ENCODE measurements at regions not wholly inside any gene's neighbourhood (a gene's known extent, or its start where the extent isn't known, plus 50 kb on each side); places are given as distances from the start of the nearest gene placed in this dataset.

- TF ChIP-seq EZH2phosphoT487 (IDR thresholded peaks at IDR 0.05; ENCODE audit: insufficient read depth, low read depth) (no peak), EZH2 (IDR thresholded peaks at IDR 0.05; ENCODE audit: insufficient read depth, poor library complexity, severe bottlenecking) (no peak)
- Histone ChIP-seq H3K4me2 (ENCODE audit: unreplicated experiment) (no peak overlapping the region), H3K36me3 (ENCODE audit: low read depth) (no peaks in the 10 kb centered on the region; the same call in 1 of the 2 replicates), H4K20me1 (ENCODE audit: insufficient read depth) (no peaks in the 10 kb centered on the region), H3F3A (ENCODE audit: insufficient read depth) (no peaks in the 10 kb centered on the region), H3K4me3 (no peak overlapping the region), H3K9me3 (ENCODE audit: low read depth) (no peaks in the 10 kb centered on the region), H3K27me3 (replicated peaks; ENCODE audit: insufficient read depth) (peaks cover 16% of the 10 kb centered on the region; the same call in 1 of the 2 replicates), H3K9me2 (ENCODE audit: insufficient read depth) (no peaks in the 10 kb centered on the region), H3K9ac (no peak overlapping the region), H3K27ac (no peak overlapping the region), H2AFZ (no peak overlapping the region), H3K79me2 (ENCODE audit: insufficient read depth) (no peaks in the 10 kb centered on the region), H3K4me1 (ENCODE audit: insufficient read depth) (no peaks in the 10 kb centered on the region)
- DNase-seq, result no peak
- in situ Hi-C loops (cut with MboI), result no loop called here
- 25 to 28% methylated on average over 3 of the region's 3 CpGs for WGBS, 2 experiments (ENCODE audit: low coverage in 1 of 2, low lambda C conversion rate in 2 of 2, missing lambda C conversion rate in 2 of 2)
Measured at GRCh38 chr5:60208716-60209115, 315.2 kb upstream of the PDE4D start.

GRCh38 chr5:60207040-60207439 lies 313.5 kb upstream of the PDE4D start:
- no peak for DNase-seq
- no peak overlapping the region for H3K4me2 ChIP-seq (ENCODE audit: unreplicated experiment)
- TF ChIP-seq EZH2 (IDR thresholded peaks at IDR 0.05; ENCODE audit: insufficient read depth, poor library complexity, severe bottlenecking) (no peak), EZH2phosphoT487 (IDR thresholded peaks at IDR 0.05; ENCODE audit: insufficient read depth, low read depth) (no peak)
- H2AFZ ChIP-seq, result no peak overlapping the region
- no peaks in the 10 kb centered on the region for H3F3A ChIP-seq (ENCODE audit: insufficient read depth)
- no peak overlapping the region for H3K4me3 ChIP-seq
- H3K27ac ChIP-seq, result no peak overlapping the region
- H3K36me3 ChIP-seq (ENCODE audit: low read depth), result no peaks in the 10 kb centered on the region; the same call in 1 of the 2 replicates
- H3K9me2 ChIP-seq (ENCODE audit: insufficient read depth), result no peaks in the 10 kb centered on the region
- H3K27me3 ChIP-seq (replicated peaks; ENCODE audit: insufficient read depth), result peaks cover 16% of the 10 kb centered on the region; the same call in 1 of the 2 replicates
- WGBS, 2 experiments (ENCODE audit: low coverage in 1 of 2, low lambda C conversion rate in 2 of 2, missing lambda C conversion rate in 2 of 2), result 26 to 34% methylated on average over 3 of the region's 3 CpGs
- no peaks in the 10 kb centered on the region for H3K9me3 ChIP-seq (ENCODE audit: low read depth)
- no peaks in the 10 kb centered on the region for H4K20me1 ChIP-seq (ENCODE audit: insufficient read depth)
- H3K4me1 ChIP-seq (ENCODE audit: insufficient read depth), result no peaks in the 10 kb centered on the region
- H3K9ac ChIP-seq, result no peak overlapping the region
- no peaks in the 10 kb centered on the region for H3K79me2 ChIP-seq (ENCODE audit: insufficient read depth)
- in situ Hi-C loops (cut with MboI), result no loop called here

- H3K27me3 ChIP-seq (replicated peaks; ENCODE audit: insufficient read depth), result peaks cover 16% of the 10 kb centered on the region; the same call in 1 of the 2 replicates
- H3K36me3 ChIP-seq (ENCODE audit: low read depth), result no peaks in the 10 kb centered on the region; the same call in 1 of the 2 replicates
- H3F3A ChIP-seq (ENCODE audit: insufficient read depth), result no peaks in the 10 kb centered on the region
- no peak overlapping the region for H3K27ac ChIP-seq
- DNase-seq, result no peak
- no peaks in the 10 kb centered on the region for H3K79me2 ChIP-seq (ENCODE audit: insufficient read depth)
- H3K4me2 ChIP-seq (ENCODE audit: unreplicated experiment), result no peak overlapping the region
- no peak overlapping the region for H2AFZ ChIP-seq
- 19 to 28% methylated on average over 1 of the region's 1 CpG for whole genome bisulfite sequencing, 2 experiments (ENCODE audit: low coverage in 1 of 2, low lambda C conversion rate in 2 of 2, missing lambda C conversion rate in 2 of 2)
- H3K9ac ChIP-seq, result no peak overlapping the region
- H3K4me1 ChIP-seq (ENCODE audit: insufficient read depth), result no peaks in the 10 kb centered on the region
- TF ChIP-seq EZH2 (IDR thresholded peaks at IDR 0.05; ENCODE audit: insufficient read depth, poor library complexity, severe bottlenecking) (no peak), EZH2phosphoT487 (IDR thresholded peaks at IDR 0.05; ENCODE audit: insufficient read depth, low read depth) (no peak)
- no peaks in the 10 kb centered on the region for H4K20me1 ChIP-seq (ENCODE audit: insufficient read depth)
- H3K9me3 ChIP-seq (ENCODE audit: low read depth), result no peaks in the 10 kb centered on the region
- no peak overlapping the region for H3K4me3 ChIP-seq
- no peaks in the 10 kb centered on the region for H3K9me2 ChIP-seq (ENCODE audit: insufficient read depth)
- in situ Hi-C loops (cut with MboI), result no loop called here
Measured at GRCh38 chr5:60206234-60206633, 312.7 kb upstream of the PDE4D start.

- H3K9me3 ChIP-seq (ENCODE audit: low read depth), result no peaks in the 10 kb centered on the region
- no peaks in the 10 kb centered on the region for H3F3A ChIP-seq (ENCODE audit: insufficient read depth)
- peaks cover 12% of the 10 kb centered on the region; the same call in 1 of the 2 replicates for H3K27me3 ChIP-seq (replicated peaks; ENCODE audit: insufficient read depth)
- in situ Hi-C loops (cut with MboI), result no loop called here
- H2AFZ ChIP-seq, result no peak overlapping the region
- WGBS, 2 experiments (ENCODE audit: low coverage in 1 of 2, low lambda C conversion rate in 2 of 2, missing lambda C conversion rate in 2 of 2), result 45 to 63% methylated on average over 2 of the region's 2 CpGs
- H3K27ac ChIP-seq, result no peak overlapping the region
- no peak overlapping the region for H3K4me2 ChIP-seq (ENCODE audit: unreplicated experiment)
- no peak overlapping the region for H3K4me3 ChIP-seq
- H3K9me2 ChIP-seq (ENCODE audit: insufficient read depth), result no peaks in the 10 kb centered on the region
- no peaks in the 10 kb centered on the region for H3K4me1 ChIP-seq (ENCODE audit: insufficient read depth)
- TF ChIP-seq EZH2phosphoT487 (IDR thresholded peaks at IDR 0.05; ENCODE audit: insufficient read depth, low read depth) (no peak), EZH2 (IDR thresholded peaks at IDR 0.05; ENCODE audit: insufficient read depth, poor library complexity, severe bottlenecking) (no peak)
- DNase-seq, result no peak
- no peak overlapping the region for H3K9ac ChIP-seq
- H3K36me3 ChIP-seq (ENCODE audit: low read depth), result no peaks in the 10 kb centered on the region
- no peaks in the 10 kb centered on the region for H4K20me1 ChIP-seq (ENCODE audit: insufficient read depth)
- no peaks in the 10 kb centered on the region for H3K79me2 ChIP-seq (ENCODE audit: insufficient read depth)
Measured at GRCh38 chr5:60205071-60205470, 311.5 kb upstream of the PDE4D start.

All from GM23248 (cell line).